GM23338 (cell line): ENCODE measurements at regions not wholly inside any gene's neighbourhood (a gene's known extent, or its start where the extent isn't known, plus 50 kb on each side); places are given as distances from the start of the nearest gene placed in this dataset.

Source experiments
- ATAC-seq: fragments of 200-7000 bp; cut with Tn5 transposase; 3 replicates; pipeline ENCODE4 v1.9.1; 2020
- DNase-seq: peaks from one replicate; pipeline ENCODE4 v3.0.0-alpha.2; 2015; ENCODE audit warnings: low spot score
- H2AFZ ChIP-seq: fragments of 200-600 bp; sonication (generic); 2 replicates; pipeline ENCODE4 v1.8.0; 2016; ENCODE audit warnings: antibody characterized with exemption, mild to moderate bottlenecking, moderate library complexity
- H3F3A ChIP-seq: fragments of 200-600 bp; sonication (generic); replicated peaks from 2 replicates; pipeline ENCODE4 v1.8.0; 2017; ENCODE audit warnings: antibody characterized with exemption, mixed run types, low read depth
- H3K27ac ChIP-seq: fragments of 200-600 bp; sonication (generic); 2 replicates; pipeline ENCODE4 v1.6.1; 2016; ENCODE audit warnings: low read depth
- H3K27me3 ChIP-seq: fragments of 200-600 bp; sonication (generic); 2 replicates; pipeline ENCODE4 v1.8.0; 2016; ENCODE audit warnings: mild to moderate bottlenecking, mixed run types, moderate library complexity; ENCODE audit not compliant: insufficient read depth
- H3K36me3 ChIP-seq: fragments of 200-600 bp; sonication (generic); 2 replicates; pipeline ENCODE4 v1.8.0; 2016; ENCODE audit warnings: mild to moderate bottlenecking; ENCODE audit not compliant: insufficient read depth
- H3K4me1 ChIP-seq: fragments of 200-600 bp; sonication (generic); 2 replicates; pipeline ENCODE4 v1.8.0; 2016; ENCODE audit warnings: mild to moderate bottlenecking, moderate library complexity; ENCODE audit not compliant: insufficient read depth
- H3K4me2 ChIP-seq: fragments of 200-600 bp; sonication (generic); 2 replicates; pipeline ENCODE4 v1.7.1; 2017; ENCODE audit warnings: mixed run types
- H3K4me3 ChIP-seq: fragments of 200-600 bp; sonication (generic); 2 replicates; pipeline ENCODE4 v1.6.1; 2016; ENCODE audit warnings: mixed run types
- H3K79me2 ChIP-seq: fragments of 200-600 bp; sonication (generic); replicated peaks from 2 replicates; pipeline ENCODE4 v1.8.0; 2017; ENCODE audit warnings: mild to moderate bottlenecking; ENCODE audit not compliant: insufficient read depth
- H3K9me2 ChIP-seq: fragments of 200-600 bp; sonication (generic); 2 replicates; pipeline ENCODE4 v1.8.0; 2017; ENCODE audit not compliant: insufficient read depth
- H4K20me1 ChIP-seq: fragments of 200-600 bp; sonication (generic); replicated peaks from 2 replicates; pipeline ENCODE4 v1.8.0; 2017; ENCODE audit warnings: mild to moderate bottlenecking; ENCODE audit not compliant: insufficient read depth
- H3K27ac Mint-ChIP-seq: 2 replicates; pipeline ENCODE4 v1.8.0; 2020; ENCODE audit warnings: inconsistent platforms, mild to moderate bottlenecking, moderate library complexity, mixed read lengths
- H3K27me3 Mint-ChIP-seq: 3 replicates; pipeline ENCODE4 v1.8.0; 2022; ENCODE audit warnings: low read depth, mild to moderate bottlenecking, moderate library complexity, mixed read lengths, inconsistent platforms; ENCODE audit not compliant: insufficient read depth, poor library complexity
- H3K36me3 Mint-ChIP-seq: 3 replicates; pipeline ENCODE4 v1.8.0; 2021; ENCODE audit warnings: low read depth, mild to moderate bottlenecking, inconsistent platforms, moderate library complexity, mixed read lengths
- H3K4me1 Mint-ChIP-seq: 3 replicates; pipeline ENCODE4 v1.8.0; 2020; ENCODE audit warnings: mild to moderate bottlenecking, inconsistent platforms, mixed read lengths
- H3K4me3 Mint-ChIP-seq: 3 replicates; pipeline ENCODE4 v1.8.0; 2021; ENCODE audit warnings: moderate library complexity, mild to moderate bottlenecking, inconsistent platforms, mixed read lengths
- H3K9me3 Mint-ChIP-seq: 3 replicates; pipeline ENCODE4 v1.8.0; 2020; ENCODE audit warnings: moderate library complexity, mild to moderate bottlenecking, inconsistent platforms, mixed read lengths
- CREB1 ChIP-seq: fragments of 250-450 bp; sonication (Bioruptor Pico); IDR thresholded peaks from 2 replicates; pipeline ENCODE4 v1.5.0; 2020; ENCODE audit warnings: low read depth, mild to moderate bottlenecking, moderate library complexity
- ETS1 ChIP-seq: IDR thresholded peaks from 2 replicates; pipeline ENCODE4 v1.6.1; 2016; ENCODE audit warnings: antibody characterized with exemption
- EZH2 ChIP-seq: fragments of 200-600 bp; sonication (generic); IDR thresholded peaks from one replicate; pipeline ENCODE4 v1.8.0; 2017; ENCODE audit warnings: antibody characterized with exemption, mild to moderate bottlenecking, low read depth; ENCODE audit not compliant: unreplicated experiment
- EZH2phosphoT487 ChIP-seq: fragments of 200-600 bp; sonication (generic); IDR thresholded peaks from one replicate; pipeline ENCODE4 v1.8.1; 2018; ENCODE audit warnings: antibody characterized with exemption; ENCODE audit not compliant: unreplicated experiment
- NANOG ChIP-seq: IDR thresholded peaks from 2 replicates; pipeline ENCODE4 v1.6.1; 2016; ENCODE audit warnings: antibody characterized with exemption, borderline replicate concordance
- POLR2AphosphoS5 ChIP-seq: IDR thresholded peaks from 2 replicates; pipeline ENCODE4 v1.6.1; 2016; ENCODE audit warnings: antibody characterized with exemption, low read depth
- REST ChIP-seq: IDR thresholded peaks from one replicate; pipeline ENCODE4 v1.6.1; 2018; ENCODE audit warnings: antibody characterized with exemption; ENCODE audit not compliant: unreplicated experiment
- STAT1 ChIP-seq: IDR thresholded peaks from one replicate; pipeline ENCODE4 v1.6.1; 2016; ENCODE audit warnings: antibody characterized with exemption; ENCODE audit not compliant: unreplicated experiment
- ZNF114 ChIP-seq: fragments of 250-450 bp; sonication (Bioruptor Pico); IDR thresholded peaks from 2 replicates; pipeline ENCODE4 v1.5.0; 2020; ENCODE audit warnings: mild to moderate bottlenecking, moderate library complexity
- ZNF331 ChIP-seq: fragments of 250-450 bp; sonication (Bioruptor Pico); IDR thresholded peaks from 2 replicates; pipeline ENCODE4 v1.5.0; 2020; ENCODE audit warnings: low read depth, mild to moderate bottlenecking, moderate library complexity
- TF ChIP-seq, protein P1 (sequence below): fragments of 250-450 bp; sonication (Bioruptor Pico); IDR thresholded peaks from 2 replicates; pipeline ENCODE4 v1.5.0; 2020; ENCODE audit warnings: mild to moderate bottlenecking, moderate library complexity
- TF ChIP-seq, protein P2 (sequence below), 2 experiments: fragments of 200-600 bp in 1 of 2; sonication (generic) in 1 of 2; conservative IDR thresholded peaks; 2 replicates each; pipeline versions ENCODE4 v1.5.1 to v1.6.1; 2016 to 2017; ENCODE audit warnings: antibody characterized with exemption in 2 of 2, low read depth in 2 of 2, mild to moderate bottlenecking in 2 of 2, moderate library complexity in 1 of 2

DNA sequence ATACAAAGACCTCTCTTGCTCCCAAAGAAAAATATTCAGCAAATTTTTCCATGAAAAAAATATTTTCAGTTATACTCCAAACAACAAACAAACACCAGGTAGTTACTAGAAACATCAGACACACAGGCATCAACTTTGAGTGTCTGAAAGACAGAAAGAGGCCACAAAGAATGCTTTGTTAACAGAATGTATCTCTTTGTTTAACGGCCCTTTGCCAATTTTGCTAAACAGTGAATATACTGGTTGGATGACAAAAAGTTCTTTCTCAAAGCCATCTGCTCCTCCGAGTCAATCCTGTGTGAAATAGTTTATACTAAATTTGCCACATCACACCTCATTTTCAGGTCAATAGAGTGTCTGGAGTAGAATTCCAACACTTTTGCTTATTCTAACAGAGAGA, 216.7 kb upstream of the PHF14 start:
- Histone ChIP-seq H3K4me2 (no peak overlapping the region), H3K9me2 (no peaks in the 10 kb centered on the region), H3F3A (no peaks in the 10 kb centered on the region), H3K4me3 (no peak overlapping the region), H4K20me1 (no peaks in the 10 kb centered on the region), H3K79me2 (no peaks in the 10 kb centered on the region), H3K36me3 (peaks cover 15% of the 10 kb centered on the region), H2AFZ (no peak overlapping the region), H3K27me3 (no peaks in the 10 kb centered on the region), H3K4me1 (no peaks in the 10 kb centered on the region), H3K27ac (no peak overlapping the region)
- H3K9me3 Mint-ChIP-seq = peaks cover 43% of the 10 kb centered on the region
- DNase-seq (no peak), ATAC-seq (no peak)
- TF ChIP-seq CREB1 (CRISPR knock-in tag) (no peak), NANOG (no peak), EZH2 (no peak), ZNF114 (CRISPR knock-in tag) (no peak), ZNF331 (no peak), POLR2AphosphoS5 (no peak), STAT1 (no peak), EZH2phosphoT487 (no peak), ETS1 (no peak), REST (no peak)
- TF ChIP-seq, protein P1, sequence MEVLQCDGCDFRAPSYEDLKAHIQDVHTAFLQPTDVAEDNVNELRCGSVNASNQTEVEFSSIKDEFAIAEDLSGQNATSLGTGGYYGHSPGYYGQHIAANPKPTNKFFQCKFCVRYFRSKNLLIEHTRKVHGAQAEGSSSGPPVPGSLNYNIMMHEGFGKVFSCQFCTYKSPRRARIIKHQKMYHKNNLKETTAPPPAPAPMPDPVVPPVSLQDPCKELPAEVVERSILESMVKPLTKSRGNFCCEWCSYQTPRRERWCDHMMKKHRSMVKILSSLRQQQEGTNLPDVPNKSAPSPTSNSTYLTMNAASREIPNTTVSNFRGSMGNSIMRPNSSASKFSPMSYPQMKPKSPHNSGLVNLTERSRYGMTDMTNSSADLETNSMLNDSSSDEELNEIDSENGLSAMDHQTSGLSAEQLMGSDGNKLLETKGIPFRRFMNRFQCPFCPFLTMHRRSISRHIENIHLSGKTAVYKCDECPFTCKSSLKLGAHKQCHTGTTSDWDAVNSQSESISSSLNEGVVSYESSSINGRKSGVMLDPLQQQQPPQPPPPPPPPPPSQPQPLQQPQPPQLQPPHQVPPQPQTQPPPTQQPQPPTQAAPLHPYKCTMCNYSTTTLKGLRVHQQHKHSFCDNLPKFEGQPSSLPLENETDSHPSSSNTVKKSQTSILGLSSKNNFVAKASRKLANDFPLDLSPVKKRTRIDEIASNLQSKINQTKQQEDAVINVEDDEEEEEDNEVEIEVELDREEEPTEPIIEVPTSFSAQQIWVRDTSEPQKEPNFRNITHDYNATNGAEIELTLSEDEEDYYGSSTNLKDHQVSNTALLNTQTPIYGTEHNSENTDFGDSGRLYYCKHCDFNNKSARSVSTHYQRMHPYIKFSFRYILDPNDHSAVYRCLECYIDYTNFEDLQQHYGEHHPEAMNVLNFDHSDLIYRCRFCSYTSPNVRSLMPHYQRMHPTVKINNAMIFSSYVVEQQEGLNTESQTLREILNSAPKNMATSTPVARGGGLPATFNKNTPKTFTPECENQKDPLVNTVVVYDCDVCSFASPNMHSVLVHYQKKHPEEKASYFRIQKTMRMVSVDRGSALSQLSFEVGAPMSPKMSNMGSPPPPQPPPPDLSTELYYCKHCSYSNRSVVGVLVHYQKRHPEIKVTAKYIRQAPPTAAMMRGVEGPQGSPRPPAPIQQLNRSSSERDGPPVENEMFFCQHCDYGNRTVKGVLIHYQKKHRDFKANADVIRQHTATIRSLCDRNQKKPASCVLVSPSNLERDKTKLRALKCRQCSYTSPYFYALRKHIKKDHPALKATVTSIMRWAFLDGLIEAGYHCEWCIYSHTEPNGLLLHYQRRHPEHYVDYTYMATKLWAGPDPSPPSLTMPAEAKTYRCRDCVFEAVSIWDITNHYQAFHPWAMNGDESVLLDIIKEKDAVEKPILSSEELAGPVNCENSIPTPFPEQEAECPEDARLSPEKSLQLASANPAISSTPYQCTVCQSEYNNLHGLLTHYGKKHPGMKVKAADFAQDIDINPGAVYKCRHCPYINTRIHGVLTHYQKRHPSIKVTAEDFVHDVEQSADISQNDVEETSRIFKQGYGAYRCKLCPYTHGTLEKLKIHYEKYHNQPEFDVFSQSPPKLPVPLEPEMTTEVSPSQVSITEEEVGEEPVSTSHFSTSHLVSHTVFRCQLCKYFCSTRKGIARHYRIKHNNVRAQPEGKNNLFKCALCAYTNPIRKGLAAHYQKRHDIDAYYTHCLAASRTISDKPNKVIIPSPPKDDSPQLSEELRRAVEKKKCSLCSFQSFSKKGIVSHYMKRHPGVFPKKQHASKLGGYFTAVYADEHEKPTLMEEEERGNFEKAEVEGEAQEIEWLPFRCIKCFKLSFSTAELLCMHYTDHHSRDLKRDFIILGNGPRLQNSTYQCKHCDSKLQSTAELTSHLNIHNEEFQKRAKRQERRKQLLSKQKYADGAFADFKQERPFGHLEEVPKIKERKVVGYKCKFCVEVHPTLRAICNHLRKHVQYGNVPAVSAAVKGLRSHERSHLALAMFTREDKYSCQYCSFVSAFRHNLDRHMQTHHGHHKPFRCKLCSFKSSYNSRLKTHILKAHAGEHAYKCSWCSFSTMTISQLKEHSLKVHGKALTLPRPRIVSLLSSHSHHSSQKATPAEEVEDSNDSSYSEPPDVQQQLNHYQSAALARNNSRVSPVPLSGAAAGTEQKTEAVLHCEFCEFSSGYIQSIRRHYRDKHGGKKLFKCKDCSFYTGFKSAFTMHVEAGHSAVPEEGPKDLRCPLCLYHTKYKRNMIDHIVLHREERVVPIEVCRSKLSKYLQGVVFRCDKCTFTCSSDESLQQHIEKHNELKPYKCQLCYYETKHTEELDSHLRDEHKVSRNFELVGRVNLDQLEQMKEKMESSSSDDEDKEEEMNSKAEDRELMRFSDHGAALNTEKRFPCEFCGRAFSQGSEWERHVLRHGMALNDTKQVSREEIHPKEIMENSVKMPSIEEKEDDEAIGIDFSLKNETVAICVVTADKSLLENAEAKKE = no peak
- TF ChIP-seq, protein P2, sequence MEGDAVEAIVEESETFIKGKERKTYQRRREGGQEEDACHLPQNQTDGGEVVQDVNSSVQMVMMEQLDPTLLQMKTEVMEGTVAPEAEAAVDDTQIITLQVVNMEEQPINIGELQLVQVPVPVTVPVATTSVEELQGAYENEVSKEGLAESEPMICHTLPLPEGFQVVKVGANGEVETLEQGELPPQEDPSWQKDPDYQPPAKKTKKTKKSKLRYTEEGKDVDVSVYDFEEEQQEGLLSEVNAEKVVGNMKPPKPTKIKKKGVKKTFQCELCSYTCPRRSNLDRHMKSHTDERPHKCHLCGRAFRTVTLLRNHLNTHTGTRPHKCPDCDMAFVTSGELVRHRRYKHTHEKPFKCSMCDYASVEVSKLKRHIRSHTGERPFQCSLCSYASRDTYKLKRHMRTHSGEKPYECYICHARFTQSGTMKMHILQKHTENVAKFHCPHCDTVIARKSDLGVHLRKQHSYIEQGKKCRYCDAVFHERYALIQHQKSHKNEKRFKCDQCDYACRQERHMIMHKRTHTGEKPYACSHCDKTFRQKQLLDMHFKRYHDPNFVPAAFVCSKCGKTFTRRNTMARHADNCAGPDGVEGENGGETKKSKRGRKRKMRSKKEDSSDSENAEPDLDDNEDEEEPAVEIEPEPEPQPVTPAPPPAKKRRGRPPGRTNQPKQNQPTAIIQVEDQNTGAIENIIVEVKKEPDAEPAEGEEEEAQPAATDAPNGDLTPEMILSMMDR (conservative IDR thresholded peaks at IDR 0.05; ENCODE audit: low read depth in 2 of 2) = no peak
- H3K27ac Mint-ChIP-seq = no peak overlapping the region
- no peak overlapping the region for H3K4me3 Mint-ChIP-seq
- H3K27me3 Mint-ChIP-seq = no peaks in the 10 kb centered on the region
- H3K4me1 Mint-ChIP-seq = no peaks in the 10 kb centered on the region
- H3K36me3 Mint-ChIP-seq = peaks cover 21% of the 10 kb centered on the region
